GM12878 (cell line): ENCODE measurements at regions not wholly inside any gene's neighbourhood (a gene's known extent, or its start where the extent isn't known, plus 50 kb on each side); places are given as distances from the start of the nearest gene placed in this dataset.

Source experiments
- ATAC-seq: fragments of 200-7000 bp; cut with Tn5 transposase; 3 replicates; pipeline ENCODE4 v1.9.1; 2020; ENCODE audit warnings: mild to moderate bottlenecking, moderate library complexity
- BruUV-seq: library from RNA; stranded (reverse); fragments of 400-500 nt; replicated peaks from 2 replicates; lab custom pipeline; 2021; lab: Mats Ljungman, UMichigan
- CTCF ChIA-PET: fragments of 300-600 bp; sonication (Branson Sonifier 250); formaldehyde crosslinking; extraction: SDS; loops from one replicate; lab custom pipeline; 2021; ENCODE audit warnings: inconsistent platforms; lab: Yijun Ruan, JAX
- POLR2A ChIA-PET: fragments of 350-600 bp; formaldehyde crosslinking; extraction: SDS; loops from one replicate; lab custom pipeline; 2021; ENCODE audit warnings: inconsistent platforms; lab: Charles Lee
- RAD21 ChIA-PET: fragments of 300-600 bp; sonication (Branson Sonifier 250); formaldehyde crosslinking; loops from one replicate; lab custom pipeline; 2023; ENCODE audit warnings: antibody characterized with exemption; ENCODE audit not compliant: unreplicated experiment; lab: Charles Lee
- SMC1A ChIA-PET: fragments of 300-600 bp; sonication (Branson Sonifier 250); formaldehyde crosslinking; loops from one replicate; lab custom pipeline; 2023; ENCODE audit not compliant: unreplicated experiment, uncharacterized antibody; lab: Charles Lee
- DNase-seq: peaks from one replicate; pipeline ENCODE4 v3.0.0-alpha.2; 2011; ENCODE audit warnings: low read depth, low spot score
- FAIRE-seq: peaks from 3 replicates; lab custom pipeline; 2011; peaks lifted over from hg19 to GRCh38; lab: Jason Lieb, UNC
- H2AFZ ChIP-seq: 2 replicates; pipeline ENCODE4 v1.6.0; 2011; ENCODE audit warnings: low read depth, low read length, control low read depth; ENCODE audit not compliant: control insufficient read depth
- H3K27ac ChIP-seq: 2 replicates; pipeline ENCODE4 v1.5.1; 2011; ENCODE audit warnings: control low read depth; ENCODE audit not compliant: control insufficient read depth, insufficient read depth
- H3K27me3 ChIP-seq, 2 experiments: replicated peaks in 1 of 2; 2 replicates each; pipeline versions ENCODE4 v1.6.0 to v1.6.1; 2011; ENCODE audit warnings: low read length in 1 of 2; ENCODE audit not compliant: control insufficient read depth in 2 of 2, insufficient read depth in 2 of 2
- H3K36me3 ChIP-seq, 2 experiments: 2 replicates each; pipeline ENCODE4 v1.5.1; 2011; ENCODE audit warnings: low read length in 1 of 2; ENCODE audit not compliant: control insufficient read depth in 2 of 2, insufficient read depth in 2 of 2
- H3K4me1 ChIP-seq: 2 replicates; pipeline ENCODE4 v1.6.1; 2011; ENCODE audit warnings: mild to moderate bottlenecking, low read length, moderate library complexity, mixed read lengths; ENCODE audit not compliant: control insufficient read depth, insufficient read depth
- H3K4me2 ChIP-seq: 2 replicates; pipeline ENCODE4 v1.6.0; 2011; ENCODE audit warnings: control low read depth; ENCODE audit not compliant: control insufficient read depth, insufficient read depth
- H3K4me3 ChIP-seq: fragments of 200-600 bp; sonication (generic); 2 replicates; pipeline ENCODE4 v1.5.1; 2016
- H3K79me2 ChIP-seq: 2 replicates; pipeline ENCODE4 v1.6.0; 2011; ENCODE audit warnings: low read length; ENCODE audit not compliant: control insufficient read depth, insufficient read depth
- H3K9ac ChIP-seq: 2 replicates; pipeline ENCODE4 v1.8.0; 2011; ENCODE audit warnings: low read length, control low read depth, mixed read lengths; ENCODE audit not compliant: control insufficient read depth, insufficient read depth
- H3K9me3 ChIP-seq: replicated peaks from 3 replicates; pipeline ENCODE4 v1.5.1; 2011; ENCODE audit warnings: mild to moderate bottlenecking, low read length; ENCODE audit not compliant: control insufficient read depth, insufficient read depth
- H4K20me1 ChIP-seq: 2 replicates; pipeline ENCODE4 v1.6.0; 2011; ENCODE audit not compliant: control insufficient read depth, insufficient read depth
- CBX5 ChIP-seq: sonication (generic); IDR thresholded peaks from 2 replicates; pipeline ENCODE4 v1.6.1; 2016; ENCODE audit warnings: low read depth, moderate library complexity, mild to moderate bottlenecking, inconsistent platforms
- ETV6 ChIP-seq, 2 experiments: fragments of 450-650 bp in 1 of 2; IDR thresholded peaks in 1 of 2; conservative IDR thresholded peaks in 1 of 2; 2 replicates each; pipeline ENCODE4 v1.6.1; 2014; ENCODE audit warnings: antibody characterized with exemption in 1 of 2, borderline replicate concordance in 1 of 2, low read depth in 1 of 2, mild to moderate bottlenecking in 1 of 2, moderate library complexity in 1 of 2
- GATAD2B ChIP-seq: fragments of 450-650 bp; conservative IDR thresholded peaks from 2 replicates; pipeline ENCODE4 v1.6.1; 2017; ENCODE audit warnings: low read depth, mild to moderate bottlenecking, moderate library complexity
- KAT2A ChIP-seq: conservative IDR thresholded peaks from 2 replicates; pipeline ENCODE4 v1.6.1; 2011; ENCODE audit warnings: low read depth, low read length; ENCODE audit not compliant: control insufficient read depth
- POU2F2 ChIP-seq: IDR thresholded peaks from 3 replicates; pipeline ENCODE4 v1.6.1; 2011; ENCODE audit warnings: low read depth, mild to moderate bottlenecking, low read length, borderline replicate concordance
- RCOR1 ChIP-seq: conservative IDR thresholded peaks from 2 replicates; pipeline ENCODE4 v1.6.1; 2012; ENCODE audit warnings: low read depth, low read length, improper control_type of control experiment
- SPI1 ChIP-seq: IDR thresholded peaks from 2 replicates; pipeline ENCODE4 v1.6.1; 2011; ENCODE audit warnings: low read depth, mild to moderate bottlenecking, low read length, moderate library complexity, borderline replicate concordance; ENCODE audit not compliant: insufficient read depth
- STAT1 ChIP-seq: fragments of 450-650 bp; conservative IDR thresholded peaks from 2 replicates; pipeline ENCODE4 v1.6.1; 2014; ENCODE audit warnings: antibody characterized with exemption, mild to moderate bottlenecking
- ZSCAN29 ChIP-seq: fragments of 450-650 bp; IDR thresholded peaks from 2 replicates; pipeline ENCODE4 v1.6.1; 2017; ENCODE audit warnings: mild to moderate bottlenecking, moderate library complexity
- WGBS: methylation state at CpG from one replicate; pipeline ENCODE4 v1.1.6; 2016; ENCODE audit warnings: low lambda C conversion rate; ENCODE audit not compliant: insufficient replicate concordance, insufficient coverage; ENCODE audit errors: missing lambda C conversion rate; 5-methylcytosine and 5-hydroxymethylcytosine counted together
- in situ Hi-C: fragments of 300-500 bp; cut with MboI; formaldehyde crosslinking; loops from 9 replicates; pipeline ENCODE4 v1.14.3; 2018; ENCODE audit warnings: mixed read lengths
- intact Hi-C: fragments of 100-400 bp; cut with micrococcal nuclease; formaldehyde crosslinking; loops from one replicate; pipeline ENCODE4 v1.14.2; 2022; ENCODE audit not compliant: unreplicated experiment
- TF ChIP-seq, protein P1 (sequence below): fragments of 450-650 bp; IDR thresholded peaks from 2 replicates; pipeline ENCODE4 v1.6.1; 2017; ENCODE audit warnings: low read depth, mild to moderate bottlenecking, moderate library complexity
- TF ChIP-seq, protein P2 (sequence below): fragments of 450-650 bp; IDR thresholded peaks from 2 replicates; pipeline ENCODE4 v1.6.1; 2017; ENCODE audit warnings: antibody characterized with exemption, mild to moderate bottlenecking, moderate library complexity
- TF ChIP-seq, protein P3 (sequence below): IDR thresholded peaks from 2 replicates; pipeline ENCODE4 v1.6.1; 2012; ENCODE audit warnings: low read depth, low read length, improper control_type of control experiment

DNA sequence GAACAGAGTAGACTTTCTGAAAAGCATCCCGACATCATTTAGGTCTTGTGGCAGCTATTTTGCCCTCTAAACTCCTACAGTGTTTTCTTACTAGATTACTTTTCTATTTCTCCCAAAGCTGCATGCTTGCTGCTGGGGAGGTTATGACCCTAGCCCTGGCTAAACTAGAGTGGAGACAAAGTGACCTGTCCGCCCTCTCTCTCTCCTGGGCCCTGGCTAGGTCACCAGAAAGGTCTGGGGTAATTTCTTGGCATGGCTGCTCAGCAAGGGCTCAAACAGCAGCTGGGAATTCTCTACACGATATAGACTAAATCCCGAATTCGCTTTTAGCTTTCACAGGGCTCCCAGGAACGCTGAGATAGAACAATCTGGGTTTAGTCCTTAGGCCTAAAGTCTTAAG is 84.5 kb upstream of the KCNE2 start:
- SMC1A ChIA-PET = no interaction called here
- intact Hi-C loops = no loop called here

DNA sequence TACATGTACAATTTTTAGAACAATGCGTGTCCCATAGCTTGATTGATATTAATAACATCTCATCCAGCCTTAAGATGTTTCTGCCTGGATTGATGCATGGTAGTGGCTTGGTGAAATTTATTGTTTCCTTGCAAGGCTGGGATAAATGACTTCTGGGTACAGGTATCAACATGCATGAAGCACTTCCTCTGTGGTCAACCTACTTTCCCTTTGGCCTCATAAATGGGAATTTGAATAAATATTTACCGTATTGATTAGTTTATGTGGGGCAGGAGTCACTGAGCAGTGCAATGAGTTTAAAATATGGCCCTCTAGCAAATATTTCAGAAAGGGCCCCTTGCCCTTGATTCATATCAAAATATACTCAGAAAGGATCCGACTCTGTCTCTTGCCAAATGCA is 83.9 kb upstream of the KCNE2 start:
- no peaks in the 10 kb centered on the region for H3K9me3 ChIP-seq
- POLR2A ChIA-PET = no interaction called here
- H3K27ac ChIP-seq = no peak overlapping the region
- H3K27me3 ChIP-seq = no peaks in the 10 kb centered on the region; a peak in 1 of 4 replicates
- ATAC-seq (no peak), DNase-seq (no peak), FAIRE-seq (no peak)
- RAD21 ChIA-PET = no interaction called here
- CTCF ChIA-PET = no interaction called here
- BruUV-seq = no TSS peak
- in situ Hi-C loops = no loop called here
- H3K4me2 ChIP-seq = no peak overlapping the region
- no peak overlapping the region for H3K9ac ChIP-seq
- WGBS = 26% methylated on average over 3 of the region's 3 CpGs
- TF ChIP-seq, protein P1, sequence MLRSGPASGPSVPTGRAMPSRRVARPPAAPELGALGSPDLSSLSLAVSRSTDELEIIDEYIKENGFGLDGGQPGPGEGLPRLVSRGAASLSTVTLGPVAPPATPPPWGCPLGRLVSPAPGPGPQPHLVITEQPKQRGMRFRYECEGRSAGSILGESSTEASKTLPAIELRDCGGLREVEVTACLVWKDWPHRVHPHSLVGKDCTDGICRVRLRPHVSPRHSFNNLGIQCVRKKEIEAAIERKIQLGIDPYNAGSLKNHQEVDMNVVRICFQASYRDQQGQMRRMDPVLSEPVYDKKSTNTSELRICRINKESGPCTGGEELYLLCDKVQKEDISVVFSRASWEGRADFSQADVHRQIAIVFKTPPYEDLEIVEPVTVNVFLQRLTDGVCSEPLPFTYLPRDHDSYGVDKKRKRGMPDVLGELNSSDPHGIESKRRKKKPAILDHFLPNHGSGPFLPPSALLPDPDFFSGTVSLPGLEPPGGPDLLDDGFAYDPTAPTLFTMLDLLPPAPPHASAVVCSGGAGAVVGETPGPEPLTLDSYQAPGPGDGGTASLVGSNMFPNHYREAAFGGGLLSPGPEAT = no peak
- TF ChIP-seq CBX5 (no peak), KAT2A (no peak), STAT1 (no peak), RCOR1 (no peak), POU2F2 (no peak), GATAD2B (no peak), ETV6 (conservative IDR thresholded peaks at IDR 0.05 in 1 of 2, IDR thresholded peaks at IDR 0.05 in 1 of 2; ENCODE audit: borderline replicate concordance in 1 of 2, low read depth in 1 of 2) (no peak), SPI1 (no peak)
- TF ChIP-seq, protein P2, sequence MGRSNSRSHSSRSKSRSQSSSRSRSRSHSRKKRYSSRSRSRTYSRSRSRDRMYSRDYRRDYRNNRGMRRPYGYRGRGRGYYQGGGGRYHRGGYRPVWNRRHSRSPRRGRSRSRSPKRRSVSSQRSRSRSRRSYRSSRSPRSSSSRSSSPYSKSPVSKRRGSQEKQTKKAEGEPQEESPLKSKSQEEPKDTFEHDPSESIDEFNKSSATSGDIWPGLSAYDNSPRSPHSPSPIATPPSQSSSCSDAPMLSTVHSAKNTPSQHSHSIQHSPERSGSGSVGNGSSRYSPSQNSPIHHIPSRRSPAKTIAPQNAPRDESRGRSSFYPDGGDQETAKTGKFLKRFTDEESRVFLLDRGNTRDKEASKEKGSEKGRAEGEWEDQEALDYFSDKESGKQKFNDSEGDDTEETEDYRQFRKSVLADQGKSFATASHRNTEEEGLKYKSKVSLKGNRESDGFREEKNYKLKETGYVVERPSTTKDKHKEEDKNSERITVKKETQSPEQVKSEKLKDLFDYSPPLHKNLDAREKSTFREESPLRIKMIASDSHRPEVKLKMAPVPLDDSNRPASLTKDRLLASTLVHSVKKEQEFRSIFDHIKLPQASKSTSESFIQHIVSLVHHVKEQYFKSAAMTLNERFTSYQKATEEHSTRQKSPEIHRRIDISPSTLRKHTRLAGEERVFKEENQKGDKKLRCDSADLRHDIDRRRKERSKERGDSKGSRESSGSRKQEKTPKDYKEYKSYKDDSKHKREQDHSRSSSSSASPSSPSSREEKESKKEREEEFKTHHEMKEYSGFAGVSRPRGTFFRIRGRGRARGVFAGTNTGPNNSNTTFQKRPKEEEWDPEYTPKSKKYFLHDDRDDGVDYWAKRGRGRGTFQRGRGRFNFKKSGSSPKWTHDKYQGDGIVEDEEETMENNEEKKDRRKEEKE = no peak
- TF ChIP-seq, protein P3, sequence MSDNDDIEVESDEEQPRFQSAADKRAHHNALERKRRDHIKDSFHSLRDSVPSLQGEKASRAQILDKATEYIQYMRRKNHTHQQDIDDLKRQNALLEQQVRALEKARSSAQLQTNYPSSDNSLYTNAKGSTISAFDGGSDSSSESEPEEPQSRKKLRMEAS = no peak
- TF ChIP-seq, all 136 proteins: peak for 0
- H3K79me2 ChIP-seq = no peaks in the 10 kb centered on the region
- SMC1A ChIA-PET = no interaction called here
- H2AFZ ChIP-seq = no peak overlapping the region
- no peaks in the 10 kb centered on the region for H4K20me1 ChIP-seq
- no peak overlapping the region for H3K4me3 ChIP-seq
- intact Hi-C loops = no loop called here
- H3K36me3 ChIP-seq = no peaks in the 10 kb centered on the region
- no peaks in the 10 kb centered on the region for H3K4me1 ChIP-seq

More for the DNA sequence above, 84.5 kb upstream of the KCNE2 start:
- H3K4me3 ChIP-seq = no peak overlapping the region
- no peak overlapping the region for H3K9ac ChIP-seq
- CTCF ChIA-PET = no interaction called here
- H3K79me2 ChIP-seq = no peaks in the 10 kb centered on the region
- 28% methylated on average over 6 of the region's 6 CpGs for WGBS
- no peaks in the 10 kb centered on the region for H3K9me3 ChIP-seq
- DNase-seq = no peak
- ATAC-seq = no peak
- H2AFZ ChIP-seq = no peak overlapping the region
- no peak for FAIRE-seq
- in situ Hi-C loops = no loop called here
- no TSS peak for BruUV-seq
- no peaks in the 10 kb centered on the region for H4K20me1 ChIP-seq
- no peaks in the 10 kb centered on the region for H3K4me1 ChIP-seq
- no peak overlapping the region for H3K27ac ChIP-seq
- H3K27me3 ChIP-seq = no peaks in the 10 kb centered on the region
- POLR2A ChIA-PET = no interaction called here
- H3K36me3 ChIP-seq = no peaks in the 10 kb centered on the region
- H3K4me2 ChIP-seq = no peak overlapping the region
- no peak for TF ChIP-seq ZSCAN29
- RAD21 ChIA-PET = no interaction called here
